ENCODE measurements at regions not wholly inside any gene's neighbourhood (a gene's known extent, or its start where the extent isn't known, plus 50 kb on each side); places are given as distances from the start of the nearest gene placed in this dataset.
"Not testable (repeated sequence)": the region's sequence is repeated elsewhere in the genome, so short reads cannot be mapped to it uniquely, and the experiment has no call there.

GRCh38 chr6:121925534-121926255 is 473.8 kb upstream of the HSF2 start:
- DNase-seq (ENCODE audit: low spot score) = no peak

GRCh38 chr6:121929301-121929700 is 470.2 kb upstream of the HSF2 start:
- DNase-seq (ENCODE audit: low spot score) = no peak

DNA sequence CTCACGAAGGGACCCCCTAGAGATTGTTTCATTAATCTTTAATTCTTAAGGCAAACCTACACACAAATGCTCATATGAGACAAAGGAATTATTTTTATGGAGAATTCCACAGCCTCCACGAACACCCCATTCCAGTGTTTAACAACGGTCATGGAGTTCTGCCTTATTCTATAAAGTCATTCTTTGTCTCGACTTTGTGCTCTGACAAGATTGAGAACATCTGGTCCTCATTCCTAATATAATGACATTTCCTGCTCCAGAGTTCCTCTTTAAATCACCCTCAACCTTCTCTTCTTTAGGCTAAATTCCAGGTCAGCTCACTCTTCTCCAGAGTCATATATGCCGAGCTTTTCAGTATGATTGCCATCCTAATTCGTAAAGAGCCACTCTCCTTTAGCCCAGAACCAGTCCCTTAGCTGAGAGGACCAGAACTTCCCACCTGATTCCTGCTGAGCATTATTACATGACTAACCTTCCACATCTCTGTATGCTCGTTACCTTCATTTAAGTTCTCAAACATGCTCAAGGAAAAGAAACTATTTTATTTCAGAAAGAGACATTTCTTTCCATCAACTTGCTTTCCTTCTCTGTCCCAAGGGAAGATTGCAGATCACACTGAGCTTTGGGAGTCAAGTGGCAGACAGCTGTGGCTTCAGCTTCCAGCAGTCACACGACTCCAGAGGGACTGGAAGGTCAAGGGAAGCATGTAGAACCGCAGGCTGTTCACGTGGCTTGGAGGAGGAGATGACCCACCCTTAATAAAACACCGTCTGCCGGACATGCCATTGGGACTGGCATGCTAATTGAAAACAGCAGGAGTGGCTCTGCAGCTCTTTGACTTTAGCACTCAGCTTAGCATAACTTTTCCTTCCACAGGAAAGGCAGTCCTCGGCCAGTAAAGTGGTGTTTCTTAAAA is 467.1 kb upstream of the HSF2 start:
- peak; percentile 92 for DNase-seq (ENCODE audit: low spot score)

DNA sequence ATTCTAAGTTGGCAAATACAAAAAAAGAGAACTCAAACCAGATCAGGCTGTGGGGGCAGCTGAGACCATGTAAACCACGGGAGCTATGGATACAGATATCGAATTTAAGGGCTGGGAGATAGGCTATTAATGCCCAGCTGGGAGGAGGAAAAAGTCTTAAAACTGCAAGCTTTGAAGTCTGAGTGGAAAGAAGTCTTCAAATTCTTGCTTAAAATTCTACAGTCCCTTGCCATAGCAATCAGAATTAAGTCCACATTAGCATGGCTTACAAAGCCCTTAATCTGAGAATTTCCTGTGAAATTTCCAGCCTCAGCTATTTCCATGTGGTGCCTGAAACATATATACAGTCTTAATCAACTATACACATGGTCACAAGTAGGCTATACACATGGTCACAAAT is 465.0 kb upstream of the HSF2 start:
- DNase-seq (ENCODE audit: low spot score) = no peak

DNA sequence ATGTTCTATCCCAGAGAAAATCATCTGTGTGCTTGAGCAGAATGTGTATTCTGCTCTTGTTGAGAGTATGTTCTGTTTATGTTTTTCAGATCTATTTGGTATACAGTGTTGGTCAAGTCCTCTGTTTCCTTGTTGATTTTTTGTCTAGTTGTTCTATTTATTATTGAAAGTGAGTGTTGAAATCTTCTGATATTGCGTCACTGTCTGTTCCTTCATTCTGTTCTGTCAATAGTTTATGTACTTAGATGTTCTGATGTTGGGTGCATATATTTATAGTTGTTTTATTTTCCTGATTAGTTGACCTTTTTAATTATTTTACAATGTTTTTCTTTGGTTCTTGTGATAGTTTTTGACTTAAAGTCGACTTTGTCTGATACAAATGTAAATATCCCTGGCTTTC is 458.7 kb upstream of the HSF2 start:
- no peak for DNase-seq (ENCODE audit: low spot score)

GRCh38 chr6:121944354-121944753 is 455.1 kb upstream of the HSF2 start:
- DNase-seq (ENCODE audit: low spot score) = peak; percentile 33

DNA sequence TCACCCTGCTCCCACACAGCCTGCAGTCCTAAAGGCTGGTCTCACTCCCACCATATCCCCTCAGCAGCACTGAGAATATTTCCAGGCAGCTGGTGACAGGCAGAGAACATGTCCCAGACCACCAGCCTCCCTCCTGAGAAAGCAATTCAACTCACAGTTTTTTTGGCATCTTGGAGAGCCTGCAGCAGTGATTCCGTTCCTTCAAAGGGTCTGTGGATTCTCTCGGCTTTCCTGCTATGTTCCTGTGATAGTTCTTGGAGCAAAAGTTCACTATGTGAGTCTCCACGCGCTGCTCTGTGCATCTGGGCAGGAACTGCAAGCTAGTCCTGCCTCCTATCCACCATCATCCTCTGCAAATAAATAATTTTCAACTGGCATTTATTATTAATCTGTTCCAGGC is 448.3 kb upstream of the HSF2 start:
- DNase-seq (ENCODE audit: low spot score) = no peak

GRCh38 chr6:121951918-121952379 is 447.5 kb upstream of the HSF2 start:
- peak; percentile 57 for DNase-seq (ENCODE audit: low spot score)

- DNase-seq (ENCODE audit: low spot score) = not testable (repeated sequence)
These were observed 444.1 kb upstream of the HSF2 start for GRCh38 chr6:121955401-121955800.

GRCh38 chr6:121956782-121957181 is 442.7 kb upstream of the HSF2 start:
- no peak for DNase-seq (ENCODE audit: low spot score)

DNA sequence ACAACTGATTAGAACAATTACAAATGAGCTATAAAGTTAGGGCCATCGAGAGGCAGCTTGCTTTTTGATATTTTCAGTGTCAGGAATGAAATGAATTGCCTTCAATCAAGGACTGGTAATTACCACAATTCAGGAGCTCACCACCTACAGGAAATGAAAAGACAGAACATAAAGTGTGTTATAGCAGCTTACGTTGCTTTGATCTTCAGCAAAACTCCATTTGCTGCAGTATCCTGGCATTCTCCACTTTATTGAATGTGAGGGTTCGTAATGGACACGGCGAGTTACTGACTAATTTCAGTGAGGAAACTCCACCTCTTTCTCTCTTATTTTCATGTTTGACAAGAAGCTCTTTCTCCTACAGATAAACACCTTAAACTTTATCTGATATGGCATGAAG is 440.0 kb upstream of the HSF2 start:
- DNase-seq (ENCODE audit: low spot score) = no peak

- no peak for DNase-seq (ENCODE audit: low spot score)
These were observed 437.8 kb upstream of the HSF2 start for GRCh38 chr6:121961619-121962125.

- no peak for DNase-seq (ENCODE audit: low spot score)
These were observed 435.6 kb upstream of the HSF2 start for GRCh38 chr6:121963826-121964225.

DNA sequence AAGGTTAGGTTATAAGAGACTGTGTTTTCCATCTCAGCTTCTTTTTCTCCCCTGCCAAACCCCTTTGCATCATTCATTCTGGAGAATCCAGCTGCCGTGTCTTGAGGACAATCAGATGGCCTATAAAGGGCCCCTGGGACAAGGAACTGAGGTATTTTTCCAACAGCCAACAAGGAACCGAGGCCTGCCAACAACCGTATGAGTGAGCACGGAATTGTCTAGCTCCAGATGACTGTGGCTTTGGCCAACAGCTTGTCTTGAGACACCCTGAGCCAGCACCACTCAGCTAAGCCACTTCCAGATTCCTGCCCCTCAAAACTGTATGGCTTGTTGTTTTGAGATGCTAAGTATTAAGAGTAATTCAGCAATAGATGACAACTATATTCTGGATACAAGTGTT is 433.7 kb upstream of the HSF2 start:
- DNase-seq (ENCODE audit: low spot score) = peak; percentile 80

DNA sequence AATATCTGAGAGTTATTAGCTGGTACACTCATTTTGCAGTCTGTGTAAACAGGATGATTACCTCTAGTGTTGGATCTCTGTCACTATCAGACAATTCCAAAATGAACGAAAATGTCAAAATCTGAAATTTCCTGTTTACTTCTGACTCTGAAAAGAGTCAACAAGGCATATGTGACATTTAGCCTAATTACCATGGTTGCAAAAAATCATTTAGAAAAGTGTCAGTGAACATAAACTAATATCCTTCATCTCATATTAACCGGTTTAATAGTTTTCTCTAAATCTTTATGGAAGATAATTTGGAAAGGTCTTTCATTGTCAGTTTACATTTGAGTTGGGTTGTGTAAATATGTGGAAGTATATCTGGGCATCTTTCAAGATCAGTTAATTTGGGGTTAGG is 431.8 kb upstream of the HSF2 start:
- DNase-seq (ENCODE audit: low spot score) = no peak

- DNase-seq (ENCODE audit: low spot score) = peak; percentile 19
These were observed 427.5 kb upstream of the HSF2 start for GRCh38 chr6:121971931-121972335.

DNA sequence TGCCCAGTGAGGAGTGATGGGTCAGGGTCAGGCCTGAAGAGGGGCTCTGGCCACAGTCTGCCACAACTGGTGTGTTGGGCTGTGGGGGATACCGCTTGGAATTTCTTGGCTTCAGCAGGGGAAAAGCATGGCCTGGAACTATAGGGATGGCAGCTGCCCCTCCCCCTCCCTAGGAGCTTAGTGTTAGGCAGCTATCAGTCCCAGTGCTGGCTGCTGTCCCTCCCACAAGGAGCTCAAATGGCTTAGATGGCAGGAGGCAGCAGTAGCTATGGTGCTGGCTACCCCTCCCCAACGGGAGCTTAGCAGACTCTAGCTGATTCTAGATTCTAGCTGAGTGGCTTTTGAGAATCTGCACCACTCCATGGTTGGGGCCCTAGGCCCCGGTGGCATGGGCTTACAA is 414.5 kb upstream of the HSF2 start:
- no peak for DNase-seq (ENCODE audit: low spot score)

DNA sequence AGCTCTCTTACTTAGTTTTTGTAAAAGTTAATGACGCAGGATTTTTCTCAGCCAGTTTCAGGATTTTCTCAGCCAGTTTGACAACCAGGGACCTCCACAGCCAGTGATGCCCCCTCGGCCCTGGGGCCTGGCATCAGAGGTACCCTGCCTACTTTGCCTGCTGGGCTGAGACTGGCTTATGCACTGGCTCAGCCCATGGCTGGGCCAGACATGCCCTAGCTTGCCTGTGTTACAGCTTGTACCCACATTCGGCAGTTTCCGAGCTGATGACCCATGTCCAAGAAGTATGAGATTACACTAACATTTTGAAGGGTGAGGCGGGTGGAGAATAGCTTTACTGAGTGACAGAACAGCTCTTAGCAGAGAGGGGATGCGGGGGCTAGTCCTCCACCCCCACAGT is 406.1 kb upstream of the HSF2 start:
- DNase-seq (ENCODE audit: low spot score) = no peak

DNA sequence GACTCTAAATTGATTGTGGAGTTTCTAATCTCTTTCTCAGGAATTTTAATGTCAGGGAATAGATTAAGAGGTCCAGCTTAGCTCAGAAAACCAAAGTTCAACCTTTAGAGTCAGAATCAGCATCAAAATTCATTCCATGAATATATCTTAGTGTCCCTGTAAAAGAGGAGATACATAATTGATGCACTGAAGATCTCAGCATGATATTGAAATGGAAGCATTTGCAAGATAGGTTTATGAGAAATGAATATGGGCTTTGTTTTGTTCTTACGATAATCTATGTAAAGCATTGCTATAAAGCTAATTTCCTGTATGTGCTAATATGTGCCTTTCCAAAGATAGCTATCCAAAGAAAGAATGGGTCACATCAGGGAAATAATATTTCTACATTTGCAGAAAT is 404.5 kb upstream of the HSF2 start:
- DNase-seq (ENCODE audit: low spot score) = no peak

- DNase-seq (ENCODE audit: low spot score) = peak; percentile 11
These were observed 400.8 kb upstream of the HSF2 start for GRCh38 chr6:121998631-121999030.

DNA sequence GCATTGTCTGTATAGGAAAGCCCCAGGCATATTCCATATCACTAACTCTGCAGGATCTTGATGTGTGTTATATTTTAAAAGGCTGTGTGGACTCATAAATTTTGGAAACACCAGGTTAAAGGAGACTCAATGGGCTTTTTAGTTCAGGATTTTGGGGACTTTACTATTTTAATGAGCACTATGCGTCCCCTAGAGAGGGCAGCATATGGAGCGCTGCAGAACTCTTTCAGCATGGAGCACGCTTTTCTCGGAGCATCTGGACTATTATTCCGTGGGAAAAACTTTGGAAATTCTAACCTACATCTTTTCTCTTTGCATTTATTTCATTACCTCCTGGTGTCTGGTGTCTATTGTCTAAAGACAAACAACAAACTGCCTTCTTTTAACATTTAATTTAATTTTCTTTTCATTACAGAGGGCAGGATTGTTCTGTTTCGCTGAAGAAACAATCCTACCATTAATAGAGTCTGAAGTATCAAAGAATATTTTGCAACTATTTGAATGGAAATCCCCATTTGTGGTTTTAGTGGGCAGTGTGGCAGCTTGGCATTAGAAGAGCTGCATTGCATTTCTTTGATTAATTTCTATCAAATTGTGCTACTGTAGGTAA is 399.9 kb upstream of the HSF2 start:
- DNase-seq (ENCODE audit: low spot score) = no peak

DNA sequence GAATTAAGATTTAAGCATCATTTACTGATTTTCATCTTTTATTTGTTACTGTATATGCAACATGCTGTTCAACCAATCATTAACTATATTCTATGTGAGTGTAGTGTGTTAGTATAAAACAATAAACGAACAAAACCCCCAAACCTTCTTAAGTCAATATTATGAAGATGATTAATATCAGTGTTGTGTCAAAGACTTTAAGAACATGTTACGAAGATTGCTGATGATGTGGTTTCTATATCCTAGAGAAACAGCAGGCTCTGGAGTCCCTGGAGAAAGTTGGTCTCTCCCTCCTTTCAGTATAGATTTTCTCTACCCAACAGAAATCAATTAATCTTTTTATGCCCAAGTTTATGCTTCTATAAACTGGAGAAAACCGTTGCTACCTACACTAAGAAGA is 393.8 kb upstream of the HSF2 start:
- no peak for DNase-seq (ENCODE audit: low spot score)

GRCh38 chr6:122007339-122007738 is 392.1 kb upstream of the HSF2 start:
- DNase-seq (ENCODE audit: low spot score) = no peak
